ENCODE measurements at regions not wholly inside any gene's neighbourhood (a gene's known extent, or its start where the extent isn't known, plus 50 kb on each side); places are given as distances from the start of the nearest gene placed in this dataset.
"Not testable (repeated sequence)": the region's sequence is repeated elsewhere in the genome, so short reads cannot be mapped to it uniquely, and the experiment has no call there.

- Histone ChIP-seq H3K9ac (ENCODE audit: low read depth in 2 of 2, low read length in 2 of 2) (no peak overlapping the region), H3K27ac (no peak overlapping the region), H3K27me3 (no peaks in the 10 kb centered on the region), H3K4me1 (no peaks in the 10 kb centered on the region), H3K36me3 (no peaks in the 10 kb centered on the region), H3K9me3 (no peaks in the 10 kb centered on the region), H3K4me3 (no peak overlapping the region)
- intact Hi-C loops (cut with DNase I): no loop called here
- no peak for TF ChIP-seq CTCF (IDR thresholded peaks at IDR 0.05)
- no peak for DNase-seq
Observed at GRCh38 chr9:78707080-78707479, 410.2 kb downstream of the PSAT1 start.

- no peak overlapping the region for H3K9ac ChIP-seq (ENCODE audit: low read depth in 2 of 2, low read length in 2 of 2)
- no peaks in the 10 kb centered on the region for H3K9me3 ChIP-seq
- no peaks in the 10 kb centered on the region for H3K36me3 ChIP-seq
- H3K27ac ChIP-seq: no peak overlapping the region
- H3K4me1 ChIP-seq: no peaks in the 10 kb centered on the region
- H3K4me3 ChIP-seq: no peak overlapping the region
- no peak for DNase-seq
- TF ChIP-seq CTCF (IDR thresholded peaks at IDR 0.05): no peak
- intact Hi-C loops (cut with DNase I): no loop called here
- no peaks in the 10 kb centered on the region for H3K27me3 ChIP-seq
Observed at GRCh38 chr9:78707481-78707991, 410.6 kb downstream of the PSAT1 start.

GRCh38 chr9:78712903-78713613 is 416.1 kb downstream of the PSAT1 start:
- DNase-seq: no peak
- Histone ChIP-seq H3K4me1 (no peaks in the 10 kb centered on the region), H3K4me3 (no peak overlapping the region), H3K36me3 (no peaks in the 10 kb centered on the region), H3K27me3 (no peaks in the 10 kb centered on the region), H3K27ac (no peak overlapping the region), H3K9ac (ENCODE audit: low read depth in 2 of 2, low read length in 2 of 2) (no peak overlapping the region), H3K9me3 (no peaks in the 10 kb centered on the region)
- intact Hi-C loops (cut with DNase I): no loop called here
- no peak for TF ChIP-seq CTCF (IDR thresholded peaks at IDR 0.05)

- no peaks in the 10 kb centered on the region for H3K27me3 ChIP-seq
- H3K4me3 ChIP-seq: no peak overlapping the region
- no peaks in the 10 kb centered on the region for H3K9me3 ChIP-seq
- no peak for TF ChIP-seq CTCF (IDR thresholded peaks at IDR 0.05)
- H3K36me3 ChIP-seq: no peaks in the 10 kb centered on the region
- no peak overlapping the region for H3K9ac ChIP-seq (ENCODE audit: low read depth in 2 of 2, low read length in 2 of 2)
- DNase-seq: no peak
- intact Hi-C loops (cut with DNase I): no loop called here
- no peaks in the 10 kb centered on the region for H3K4me1 ChIP-seq
- no peak overlapping the region for H3K27ac ChIP-seq
Observed at GRCh38 chr9:78713614-78714405, 416.9 kb downstream of the PSAT1 start.

GRCh38 chr9:78714576-78714975 is 417.7 kb downstream of the PSAT1 start:
- Histone ChIP-seq H3K36me3 (no peaks in the 10 kb centered on the region), H3K9ac (ENCODE audit: low read depth in 2 of 2, low read length in 2 of 2) (no peak overlapping the region), H3K27me3 (no peaks in the 10 kb centered on the region), H3K4me3 (no peak overlapping the region), H3K9me3 (no peaks in the 10 kb centered on the region), H3K4me1 (no peaks in the 10 kb centered on the region), H3K27ac (no peak overlapping the region)
- no peak for DNase-seq
- TF ChIP-seq CTCF (IDR thresholded peaks at IDR 0.05): no peak
- intact Hi-C loops (cut with DNase I): no loop called here

- H3K27ac ChIP-seq; H3K9me3 ChIP-seq; H3K27me3 ChIP-seq; H3K4me1 ChIP-seq; intact Hi-C loops (cut with DNase I); DNase-seq; H3K36me3 ChIP-seq; H3K4me3 ChIP-seq; H3K9ac ChIP-seq (ENCODE audit: low read depth in 2 of 2, low read length in 2 of 2): not testable (repeated sequence)
Observed at GRCh38 chr9:78719029-78719428, 422.1 kb downstream of the PSAT1 start.

All from colonic mucosa (tissue), 4 donors.